ENCODE measurements at regions not wholly inside any gene's neighbourhood (a gene's known extent, or its start where the extent isn't known, plus 50 kb on each side); places are given as distances from the start of the nearest gene placed in this dataset.

DNA sequence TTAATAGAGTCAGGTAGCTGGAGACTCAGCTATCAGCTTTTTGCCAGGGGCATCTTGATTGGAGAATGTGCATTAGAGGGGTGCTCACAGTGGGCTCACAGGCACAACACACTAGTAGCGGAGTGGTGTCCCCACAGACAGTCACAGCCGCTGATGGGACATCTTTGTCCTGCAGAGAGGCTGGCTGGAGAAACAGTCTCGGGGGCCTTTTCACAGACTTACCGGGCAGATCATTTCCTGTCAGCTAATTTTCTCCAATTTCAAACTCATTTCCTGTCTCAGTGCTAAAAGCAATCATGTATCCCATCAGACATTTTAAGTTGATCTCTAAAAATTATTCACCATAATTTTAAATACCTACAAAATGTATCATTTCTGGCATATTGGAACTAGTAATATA lies 562.6 kb downstream of the DCDC2C start:
- DNase-seq, result no peak

DNA sequence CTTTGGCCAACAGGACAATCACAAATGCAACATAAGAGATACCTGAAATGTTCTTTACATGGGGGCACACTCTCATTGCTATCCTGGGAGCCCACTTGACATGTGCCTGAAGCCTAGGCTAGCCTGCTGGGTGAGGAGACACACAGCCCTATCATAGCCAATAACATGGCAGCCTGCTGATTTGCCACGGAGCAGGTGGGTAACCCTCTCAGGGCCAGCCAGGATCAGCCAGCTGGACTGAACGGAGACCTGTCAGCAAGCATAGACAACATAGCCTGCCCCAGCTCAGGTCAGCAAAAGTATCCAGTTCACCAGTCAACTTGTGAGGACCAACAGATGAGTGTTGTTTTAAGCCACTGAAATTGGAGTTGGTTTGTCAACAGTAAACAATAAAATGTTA lies 566.5 kb downstream of the DCDC2C start:
- DNase-seq, result no peak

DNA sequence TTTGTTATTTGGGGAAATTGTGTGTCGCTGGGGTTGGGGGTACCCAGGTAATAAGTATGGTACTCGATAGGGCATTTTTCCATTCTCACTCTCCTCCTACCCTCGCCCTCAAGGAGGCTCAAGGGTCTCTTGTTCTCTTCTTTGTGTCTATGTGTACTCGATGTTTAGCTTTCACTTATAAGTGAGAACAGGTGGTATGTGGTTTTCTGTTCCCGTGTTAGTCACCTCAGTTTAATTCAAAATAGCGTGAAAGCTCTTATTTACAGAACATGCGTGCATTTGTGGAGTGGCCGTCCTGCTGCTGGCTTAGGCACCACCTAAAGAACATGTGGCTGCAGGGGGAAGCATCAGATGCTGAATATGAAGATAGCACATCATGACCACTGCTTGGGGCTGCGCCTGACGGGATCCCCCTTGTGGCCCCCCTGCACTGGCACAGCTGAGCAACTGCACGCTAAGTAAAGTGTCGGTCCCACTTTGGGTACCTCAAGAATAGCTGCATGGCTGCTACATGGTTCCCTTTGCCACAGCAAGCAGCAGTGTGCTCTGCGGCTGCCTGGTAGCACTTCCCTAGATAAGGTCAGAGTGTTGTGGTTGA lies 569.0 kb downstream of the DCDC2C start:
- no peak for DNase-seq

DNA sequence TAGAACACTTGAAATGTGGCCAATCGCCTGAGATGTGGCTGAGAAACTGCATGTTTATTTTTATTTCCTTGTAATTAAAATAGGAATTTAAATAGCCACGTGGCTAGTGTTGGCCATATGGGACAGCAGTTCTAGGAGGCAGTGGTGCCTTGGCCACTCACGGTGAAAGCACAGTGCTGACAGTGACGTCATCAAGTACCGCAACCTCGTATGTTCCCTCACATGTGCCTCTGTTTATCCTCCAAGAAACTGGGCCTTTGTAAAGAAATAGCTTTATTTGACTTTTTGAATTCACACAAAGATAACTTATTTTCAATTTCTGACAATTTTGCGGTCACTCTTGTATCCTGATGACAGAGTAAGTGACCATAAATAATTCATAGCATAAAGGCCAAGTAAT lies 575.0 kb downstream of the DCDC2C start:
- DNase-seq, result no peak

DNA sequence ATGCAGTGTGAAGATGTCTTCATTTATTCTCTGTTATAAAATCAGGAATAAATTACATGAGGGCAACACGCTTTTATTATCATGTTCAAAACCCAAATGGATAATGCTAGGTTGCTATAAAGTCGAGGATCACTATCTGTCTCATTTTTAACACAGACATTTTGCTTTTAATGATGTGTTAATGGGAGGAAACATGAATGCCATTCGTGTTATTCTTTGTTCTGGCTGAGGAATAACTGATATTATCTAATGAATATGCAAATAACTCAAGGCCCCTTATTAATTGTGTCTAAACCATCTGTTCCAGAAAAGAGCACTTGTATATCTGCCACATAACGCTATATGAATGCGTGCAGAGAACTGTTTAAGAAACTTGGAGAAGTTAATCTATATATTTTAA lies 576.1 kb downstream of the DCDC2C start:
- no peak for DNase-seq

DNA sequence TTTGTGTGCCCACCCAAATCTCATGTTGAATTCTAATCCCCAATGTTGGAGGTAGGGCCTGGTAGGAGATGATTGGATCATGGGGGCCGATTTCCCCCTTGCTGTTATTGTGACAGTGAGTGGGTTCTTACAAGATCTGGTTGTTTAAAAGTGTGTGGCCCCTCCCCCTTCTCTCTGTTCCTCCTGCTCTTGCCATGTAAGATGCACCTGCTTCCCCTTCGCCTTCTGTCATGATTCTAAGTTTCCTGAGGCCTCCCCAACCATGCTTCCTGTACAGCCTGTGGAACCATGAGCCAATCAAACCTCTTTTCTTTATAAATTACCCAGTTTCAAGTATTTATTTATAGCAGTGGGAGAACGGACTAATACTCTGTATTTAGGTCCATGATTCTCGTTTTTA lies 588.1 kb downstream of the DCDC2C start:
- DNase-seq, result no peak

DNA sequence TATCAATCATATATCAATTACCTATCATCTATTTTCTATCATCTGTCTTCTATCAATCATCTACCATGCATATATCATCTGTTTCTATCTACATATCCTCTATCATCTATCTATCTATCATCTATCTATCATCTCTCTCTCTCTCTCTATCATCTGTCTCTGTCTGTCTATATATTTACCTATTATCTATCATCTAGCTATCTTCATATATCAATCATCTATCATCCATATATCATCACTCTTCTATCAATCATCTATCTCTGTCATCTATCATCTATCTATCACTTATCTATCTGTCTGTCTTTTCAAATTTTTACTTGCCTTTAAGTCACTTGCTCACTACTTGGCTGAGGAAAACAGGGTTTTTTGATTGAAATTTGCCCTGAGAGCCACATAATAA lies 592.3 kb downstream of the DCDC2C start:
- no peak for DNase-seq

DNA sequence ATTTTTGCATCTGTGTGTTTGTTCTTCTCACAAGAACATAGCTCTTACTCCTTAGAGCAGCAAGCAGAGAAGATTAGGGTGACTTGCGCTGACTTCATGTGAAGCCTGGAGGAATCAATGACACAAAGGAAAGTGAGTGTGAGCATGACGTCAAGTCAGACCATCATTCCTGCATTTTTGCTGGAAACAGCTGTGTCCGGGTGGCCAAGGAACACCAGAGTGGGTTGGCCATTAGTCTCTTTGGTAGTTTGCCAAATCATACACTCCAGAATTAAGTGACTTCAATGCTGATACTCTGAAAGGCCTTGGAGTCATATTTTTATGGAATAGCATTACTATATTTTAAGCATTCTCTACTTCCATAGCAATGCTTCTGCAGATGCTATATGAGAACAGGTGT lies 597.2 kb downstream of the DCDC2C start:
- no peak for DNase-seq

DNA sequence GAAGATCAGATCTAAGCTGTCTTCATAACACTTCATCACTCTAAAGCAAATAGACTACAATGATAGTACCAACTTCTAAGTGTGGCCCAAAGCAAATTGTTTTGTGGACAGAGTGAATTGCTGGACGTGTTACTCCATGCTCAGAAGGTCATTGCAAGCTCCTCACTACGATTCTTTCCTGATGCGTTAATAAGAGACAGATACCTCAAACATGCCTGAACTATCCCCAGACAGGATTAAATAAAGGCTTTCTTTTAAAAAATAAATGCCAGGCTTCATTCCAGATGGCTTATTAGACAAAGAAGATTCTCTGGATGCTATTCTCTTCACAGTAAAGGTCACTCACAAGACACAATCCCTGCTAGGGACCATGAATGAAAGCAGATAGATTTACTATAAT lies 621.2 kb downstream of the DCDC2C start:
- DNase-seq, result no peak

DNA sequence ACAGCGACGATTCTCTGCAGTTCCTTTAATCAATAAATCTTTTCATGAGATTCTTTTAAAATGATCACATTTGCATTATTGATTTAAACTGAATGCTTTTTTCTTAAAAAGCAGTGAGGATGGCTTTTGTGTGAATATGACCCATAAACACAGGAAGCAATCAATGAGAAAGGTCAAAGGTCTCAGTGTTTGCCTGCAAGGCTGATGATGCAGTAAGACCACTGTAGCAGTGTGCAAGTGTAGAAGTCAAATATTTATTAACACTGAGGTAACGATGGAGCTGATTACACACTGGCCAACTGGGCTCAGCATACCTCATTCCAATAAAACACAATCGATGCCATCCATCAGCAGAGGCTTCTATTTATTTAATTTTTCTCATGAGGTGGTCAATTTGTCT lies 633.5 kb downstream of the DCDC2C start:
- DNase-seq, result no peak

DNA sequence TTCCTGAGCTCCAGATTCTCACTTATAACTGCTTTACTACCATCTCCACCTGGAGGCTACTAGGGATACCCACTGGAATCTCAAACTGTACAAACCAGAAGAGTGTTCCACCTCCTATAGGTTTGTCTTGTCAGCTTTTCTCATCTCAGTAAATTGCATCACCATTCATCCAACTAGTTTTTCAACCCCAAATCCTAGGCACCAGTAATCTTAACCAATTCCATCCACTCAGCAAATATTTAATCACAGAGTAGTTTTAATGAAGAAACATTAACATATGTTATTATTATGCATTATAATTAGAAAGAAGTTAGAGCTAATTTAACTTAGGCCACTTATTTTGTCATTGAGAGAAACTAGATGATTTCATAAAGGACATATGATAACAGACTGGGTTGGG lies 635.0 kb downstream of the DCDC2C start:
- no peak for DNase-seq

DNA sequence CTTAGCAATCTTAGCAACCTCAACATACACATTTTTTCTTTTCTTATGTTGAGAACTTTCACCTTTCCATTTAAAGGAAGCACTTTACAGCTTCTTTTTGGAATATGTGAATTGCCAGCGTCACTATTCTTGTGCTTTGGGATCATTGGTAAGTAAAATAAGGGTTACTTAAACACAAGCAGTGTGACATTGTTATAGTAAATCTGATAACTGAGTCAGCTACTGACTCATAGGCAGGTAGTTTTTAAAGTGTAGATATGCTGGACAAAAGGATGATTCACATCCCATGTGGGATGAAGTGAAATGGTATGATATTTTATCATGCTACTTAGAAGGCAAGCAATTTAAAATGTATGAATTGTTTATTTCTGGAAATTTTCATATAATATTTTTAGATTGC lies 637.2 kb downstream of the DCDC2C start:
- no peak for DNase-seq

DNA sequence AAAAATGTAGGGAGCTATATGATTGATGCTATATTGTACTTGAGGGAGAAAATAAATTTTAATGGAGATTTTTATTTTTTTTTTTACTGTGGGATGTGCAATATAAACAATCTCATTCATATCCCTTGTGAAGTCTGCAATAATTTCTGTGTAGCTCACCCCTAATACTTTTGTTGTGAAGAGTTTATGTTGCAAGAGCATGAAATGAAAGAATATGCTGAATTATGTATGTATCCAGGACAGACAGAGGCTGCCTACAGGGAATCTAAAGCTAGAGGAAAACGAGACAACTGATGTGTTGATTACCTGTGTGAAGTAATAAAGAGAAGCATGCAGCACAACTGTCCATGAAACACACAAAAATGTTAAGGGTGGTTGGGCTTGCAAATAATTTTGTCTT lies 643.3 kb downstream of the DCDC2C start:
- no peak for DNase-seq

DNA sequence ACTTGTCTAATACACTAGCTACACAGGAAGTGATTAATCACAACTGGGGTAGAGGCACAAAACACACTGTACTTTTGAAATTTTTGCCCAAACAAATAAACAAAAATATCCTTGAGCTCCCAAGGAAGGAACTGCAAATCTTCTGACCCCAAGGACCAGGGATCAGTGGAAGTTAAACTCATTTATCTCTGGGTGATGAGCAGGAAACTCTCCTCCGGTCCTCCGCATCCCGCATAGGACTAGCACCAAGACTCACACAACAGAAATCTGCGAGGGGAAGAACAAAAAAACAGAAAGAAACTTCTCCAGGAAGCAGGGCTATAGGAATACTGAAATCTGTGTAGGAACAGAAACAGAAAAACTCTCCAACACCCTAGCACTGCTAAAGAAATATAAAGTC lies 650.3 kb downstream of the DCDC2C start:
- DNase-seq, result no peak

DNA sequence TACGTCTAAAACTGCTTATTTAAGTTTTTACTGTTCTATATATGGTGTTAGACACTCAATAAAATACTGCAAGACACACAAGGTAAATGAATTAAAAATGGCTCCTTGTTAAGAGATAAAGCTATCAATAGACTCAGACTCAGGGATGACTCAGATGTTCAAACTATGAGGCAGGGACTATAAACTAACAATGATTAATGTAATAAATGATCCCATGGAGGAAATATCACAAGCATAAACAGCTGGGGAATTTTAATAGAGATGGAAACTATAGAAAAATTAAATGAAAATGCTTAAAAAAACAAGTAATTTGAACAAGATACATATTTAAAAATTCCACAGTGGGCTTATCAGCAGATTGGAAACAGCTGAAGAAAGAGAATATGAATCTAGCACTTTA lies 650.8 kb downstream of the DCDC2C start:
- DNase-seq, result no peak

DNA sequence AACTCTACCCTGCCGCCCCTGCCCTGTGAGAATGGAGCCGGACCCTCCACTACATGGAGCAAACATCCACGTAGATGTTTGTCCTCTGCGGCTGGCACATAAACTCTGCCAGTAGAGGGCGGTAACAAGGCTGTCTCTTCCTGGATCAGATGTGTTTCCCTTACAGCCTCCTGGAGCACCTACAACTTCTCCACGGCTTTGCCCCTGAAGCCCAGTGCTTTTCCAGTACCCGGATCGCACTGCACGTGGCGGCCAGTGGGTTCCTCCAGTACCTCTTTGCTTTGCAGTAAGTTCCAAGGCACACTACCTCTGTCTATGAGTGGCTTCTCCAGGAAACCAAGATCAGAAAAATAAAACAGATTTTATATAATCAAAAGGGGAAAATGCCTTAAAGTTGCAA lies 651.3 kb downstream of the DCDC2C start:
- DNase-seq, result no peak

DNA sequence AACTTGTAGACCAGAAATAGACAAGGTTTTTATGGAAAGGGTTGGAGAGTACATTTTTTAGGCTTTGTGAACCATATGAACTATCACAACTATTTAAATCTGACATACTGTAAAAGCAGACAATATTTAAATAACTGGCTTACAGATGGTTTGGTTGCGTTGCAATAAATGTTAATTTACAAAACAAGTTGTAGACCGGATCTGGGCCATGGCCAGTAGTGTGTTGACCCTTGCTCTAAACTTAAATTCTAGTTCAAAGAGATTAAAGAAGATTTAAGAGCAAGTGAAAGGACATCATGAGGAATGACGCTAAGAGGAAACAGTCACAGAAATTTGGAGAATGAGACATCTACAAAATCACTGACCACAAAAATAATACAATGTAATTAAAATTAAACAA lies 652.7 kb downstream of the DCDC2C start:
- no peak for DNase-seq

DNA sequence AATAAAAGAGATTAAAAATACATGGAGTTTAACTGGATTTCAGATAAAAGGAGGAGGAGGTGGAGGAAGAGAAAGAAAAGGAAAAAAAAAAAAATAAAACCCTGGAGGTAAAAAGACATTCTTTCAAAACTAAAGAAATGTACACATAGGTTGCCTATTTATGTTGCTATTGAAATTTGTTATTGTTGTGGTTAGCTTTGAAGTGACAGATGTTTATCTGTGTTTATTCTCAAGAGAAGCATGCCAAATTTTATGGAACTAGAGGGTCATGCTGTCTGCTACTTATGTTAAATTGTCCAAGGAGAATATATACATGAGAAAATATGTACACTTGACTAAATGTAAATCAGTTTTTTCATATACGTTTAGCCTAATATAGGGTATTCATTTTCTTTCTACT lies 653.2 kb downstream of the DCDC2C start:
- no peak for DNase-seq

DNA sequence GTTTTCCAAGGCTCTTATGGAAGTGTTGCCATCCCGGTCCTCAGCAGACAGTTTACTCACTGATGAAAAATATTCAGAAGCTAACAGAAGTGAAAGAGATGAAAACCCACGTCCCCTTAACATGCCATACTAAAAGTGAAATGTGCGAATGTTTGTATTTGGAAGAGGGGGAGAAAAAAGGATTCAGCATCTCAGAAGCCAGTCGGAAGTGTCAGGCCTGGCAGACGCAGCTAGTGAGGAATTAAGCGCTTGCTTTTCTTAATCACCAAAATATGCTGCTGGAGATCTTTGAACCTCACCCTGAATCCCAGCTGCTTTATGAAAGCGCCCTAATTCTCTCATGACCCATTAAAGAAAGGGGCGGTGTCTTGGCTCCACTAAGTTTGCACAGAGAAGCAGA lies 653.7 kb downstream of the DCDC2C start:
- no peak for DNase-seq

DNA sequence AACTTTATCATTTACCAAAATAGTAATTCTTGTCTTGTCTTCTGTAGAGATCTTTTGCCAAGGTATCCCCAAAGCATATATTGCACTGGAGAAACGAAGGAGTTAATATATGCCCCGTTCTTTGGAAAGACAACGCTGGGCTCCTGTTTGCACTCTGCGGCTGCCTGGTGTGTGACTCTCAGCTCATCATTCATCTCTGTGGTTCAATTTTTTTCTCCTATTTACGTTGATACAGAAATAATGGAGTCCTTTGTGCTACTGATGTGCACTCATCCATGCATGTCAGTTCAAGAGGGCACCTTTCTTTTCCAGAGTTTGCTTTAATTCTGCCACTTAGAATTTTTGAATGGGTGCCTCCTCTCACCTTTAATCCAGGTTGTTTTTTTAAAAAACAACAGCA lies 655.5 kb downstream of the DCDC2C start:
- DNase-seq, result no peak

DNA sequence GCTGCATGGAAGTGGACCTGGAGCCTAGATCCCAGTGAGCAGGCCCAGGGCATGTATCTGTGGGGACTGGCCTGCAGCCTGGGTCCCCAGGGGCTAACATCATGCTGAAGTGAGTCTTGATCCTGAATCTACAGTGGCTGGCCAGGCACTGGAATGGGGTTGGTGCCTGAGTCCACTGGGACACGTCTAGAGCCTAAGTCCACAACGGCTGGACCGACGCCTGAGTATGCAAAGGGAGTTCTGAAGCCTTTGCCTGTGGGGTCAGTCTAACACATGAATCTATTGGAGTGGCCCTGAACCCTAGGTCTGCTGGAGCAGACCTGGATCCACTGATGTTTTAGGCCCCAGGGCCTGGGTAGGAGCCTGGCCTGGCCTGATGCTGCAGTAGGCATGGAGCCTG lies 665.5 kb downstream of the DCDC2C start:
- DNase-seq, result no peak

DNA sequence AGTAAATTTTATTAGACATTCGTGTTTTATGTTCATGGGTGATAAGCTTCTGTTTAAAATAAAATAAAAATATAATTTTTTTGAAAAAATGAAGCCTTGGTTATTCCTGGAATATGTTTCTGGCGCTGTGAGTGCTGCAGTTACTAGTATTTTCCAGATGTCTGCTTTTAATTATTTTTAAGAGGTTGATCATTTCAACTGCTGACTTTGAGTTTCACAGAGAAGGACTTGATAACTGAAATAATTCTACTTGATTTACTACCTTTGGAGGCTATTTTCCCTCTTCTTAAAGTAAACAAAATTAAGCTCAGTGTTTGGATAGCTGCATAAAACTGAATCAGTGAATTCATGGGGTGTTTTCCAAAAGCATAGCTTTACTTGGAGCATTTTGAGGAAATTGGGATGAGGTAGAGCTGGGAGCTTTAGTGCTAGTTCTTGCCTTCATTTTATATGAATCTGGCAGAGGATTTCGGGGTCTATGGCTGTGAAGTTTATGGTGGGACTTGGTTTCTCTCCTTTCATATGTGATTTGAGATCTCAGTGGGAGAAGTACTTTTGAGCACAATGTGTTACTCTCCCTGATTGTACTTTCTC lies 666.5 kb downstream of the DCDC2C start:
- DNase-seq, result no peak

DNA sequence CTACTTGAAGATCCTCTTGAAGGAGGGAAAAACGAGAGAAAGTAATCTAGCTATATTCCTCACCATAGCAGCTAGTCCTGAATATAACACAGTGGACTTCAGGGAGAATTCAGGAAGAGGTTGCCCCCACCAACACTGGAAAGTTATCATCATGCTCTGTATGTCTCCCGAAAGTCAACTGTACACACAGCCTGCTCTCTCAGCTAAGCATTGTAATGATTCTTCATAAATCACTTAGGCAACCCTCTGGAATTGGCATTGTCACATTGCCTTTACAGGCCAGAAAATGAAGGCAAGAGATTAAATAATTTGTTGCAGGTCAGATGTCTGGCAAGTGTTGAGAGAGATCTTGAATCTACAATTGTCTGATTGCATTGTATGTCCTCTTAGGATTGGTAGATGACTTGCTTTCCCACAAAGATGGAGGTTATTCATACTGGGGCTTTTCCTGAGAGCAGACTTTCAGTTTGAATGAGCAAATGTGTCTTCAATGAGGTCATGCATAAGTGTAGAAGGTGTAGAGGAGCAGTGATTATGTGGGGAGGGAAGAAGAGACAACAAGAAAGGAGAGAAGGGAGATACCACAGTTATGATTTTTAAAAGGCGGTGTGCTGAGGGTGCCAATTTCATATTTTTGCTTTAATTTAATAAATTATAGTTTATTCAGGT lies 667.2 kb downstream of the DCDC2C start:
- DNase-seq, result no peak

DNA sequence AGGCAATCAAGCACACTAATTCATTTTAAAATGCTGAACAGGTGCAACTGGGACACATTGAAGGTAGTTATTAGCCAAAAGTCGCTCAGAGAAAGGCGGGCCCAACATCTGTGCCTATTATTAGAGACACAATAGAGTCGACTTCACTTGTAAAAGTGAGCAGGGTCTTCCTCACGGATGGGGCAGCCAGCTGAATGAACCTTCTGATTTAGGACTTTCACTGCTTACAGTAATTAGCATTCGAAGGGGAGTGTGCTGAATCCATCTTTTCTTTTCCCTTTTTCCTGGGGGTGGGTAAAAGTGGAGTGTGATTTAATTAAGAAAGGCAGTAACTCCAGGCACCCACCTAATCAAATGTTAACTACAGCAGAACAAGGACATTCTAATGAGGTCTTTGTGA lies 677.7 kb downstream of the DCDC2C start:
- DNase-seq, result no peak

DNA sequence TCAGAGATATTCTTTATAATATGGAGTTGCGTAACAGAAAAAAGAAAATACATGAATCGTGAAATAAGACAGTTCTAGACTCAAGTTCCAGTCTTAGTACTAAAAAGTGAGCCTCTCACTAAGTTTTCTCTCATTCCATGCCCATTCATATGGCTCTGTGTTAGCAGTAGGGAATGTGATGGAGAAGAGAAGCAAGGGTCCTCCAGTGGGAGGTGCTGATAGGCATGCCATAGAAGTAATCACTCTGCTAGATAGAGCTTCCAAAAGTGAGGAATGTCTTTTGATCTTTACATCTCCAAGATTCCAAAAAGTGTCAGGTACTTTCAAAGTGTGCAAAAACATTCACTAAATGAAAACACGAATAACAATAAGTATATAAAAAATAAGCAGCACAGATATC lies 678.4 kb downstream of the DCDC2C start:
- DNase-seq, result no peak
